MM.1S (cell line): ENCODE measurements at regions not wholly inside any gene's neighbourhood (a gene's known extent, or its start where the extent isn't known, plus 50 kb on each side); places are given as distances from the start of the nearest gene placed in this dataset.

Source experiments
- CTCF ChIP-seq: fragments of 300-600 bp; sonication (generic); IDR thresholded peaks from 2 replicates; pipeline ENCODE4 v1.5.1; 2016; ENCODE audit warnings: antibody characterized with exemption, low read length, mixed read lengths
- EZH2 ChIP-seq: fragments of 300-600 bp; sonication (generic); optimal IDR thresholded peaks from 2 replicates; pipeline ENCODE3; 2017; ENCODE audit warnings: low read depth, mild to moderate bottlenecking, antibody characterized with exemption, low read length, mixed read lengths
- EZH2phosphoT487 ChIP-seq: fragments of 300-600 bp; sonication (generic); IDR thresholded peaks from 2 replicates; pipeline ENCODE4 v1.6.1; 2018; ENCODE audit warnings: antibody characterized with exemption, low read length

- TF ChIP-seq CTCF: no peak
- TF ChIP-seq EZH2: no peak
- TF ChIP-seq EZH2phosphoT487: no peak
These were observed 209.8 kb upstream of the POM121L12 start for GRCh38 chr7:52825611-52826010.
